PC-3 (cell line): ENCODE measurements at regions not wholly inside any gene's neighbourhood (a gene's known extent, or its start where the extent isn't known, plus 50 kb on each side); places are given as distances from the start of the nearest gene placed in this dataset.
"Not testable (repeated sequence)": the region's sequence is repeated elsewhere in the genome, so short reads cannot be mapped to it uniquely, and the experiment has no call there.

Experiments
- ATAC-seq: fragments of 200-7000 bp; cut with Tn5 transposase; 2 replicates; pipeline ENCODE4 v1.9.1; 2020; ENCODE audit warnings: mild to moderate bottlenecking, moderate library complexity
- BruUV-seq: library from RNA; stranded (reverse); fragments of 400-500 nt; replicated peaks from 2 replicates; lab custom pipeline; 2021; lab: Mats Ljungman, UMichigan
- CTCF ChIA-PET: fragments of 300-600 bp; sonication (Branson Sonifier 250); formaldehyde crosslinking; loops from one replicate; lab custom pipeline; 2022; ENCODE audit warnings: antibody characterized with exemption; lab: Charles Lee
- POLR2A ChIA-PET: fragments of 300-600 bp; sonication (Branson Sonifier 250); formaldehyde crosslinking; loops from one replicate; lab custom pipeline; 2022; ENCODE audit warnings: antibody characterized with exemption; ENCODE audit not compliant: unreplicated experiment; lab: Charles Lee
- DNase-seq: peaks from one replicate; pipeline ENCODE4 v3.0.0-alpha.2; 2015
- H2AFZ ChIP-seq: fragments of 300-600 bp; sonication (generic); 2 replicates; pipeline ENCODE4 v1.6.0; 2016; ENCODE audit warnings: antibody characterized with exemption, low read length
- H3F3A ChIP-seq: fragments of 300-600 bp; sonication (generic); one replicate; pipeline ENCODE4 v1.6.0; 2017; ENCODE audit warnings: antibody characterized with exemption, low read length, control low read depth, mild to moderate bottlenecking; ENCODE audit not compliant: unreplicated experiment
- H3K27ac ChIP-seq: fragments of 300-600 bp; sonication (generic); 2 replicates; pipeline ENCODE4 v1.5.1; 2016; ENCODE audit warnings: mild to moderate bottlenecking, low read length
- H3K27me3 ChIP-seq: fragments of 300-600 bp; sonication (generic); 2 replicates; pipeline ENCODE4 v1.6.1; 2016; ENCODE audit warnings: low read length, mixed read lengths
- H3K36me3 ChIP-seq: fragments of 300-600 bp; sonication (generic); 2 replicates; pipeline ENCODE4 v1.6.1; 2016; ENCODE audit warnings: low read depth, mixed run types, low read length, mixed read lengths
- H3K4me1 ChIP-seq: fragments of 300-600 bp; sonication (generic); 2 replicates; pipeline ENCODE4 v1.5.1; 2016; ENCODE audit warnings: low read length; ENCODE audit not compliant: insufficient read depth
- H3K4me2 ChIP-seq: fragments of 300-600 bp; sonication (generic); 2 replicates; pipeline ENCODE4 v1.6.0; 2016; ENCODE audit warnings: low read length
- H3K4me3 ChIP-seq: fragments of 300-600 bp; sonication (generic); 2 replicates; pipeline ENCODE4 v1.5.1; 2016; ENCODE audit warnings: mild to moderate bottlenecking, low read length, mixed read lengths
- H3K79me2 ChIP-seq: fragments of 300-600 bp; sonication (generic); 2 replicates; pipeline ENCODE4 v1.6.1; 2017; ENCODE audit warnings: low read length, mixed read lengths
- H3K9ac ChIP-seq: fragments of 300-600 bp; sonication (generic); 2 replicates; pipeline ENCODE4 v1.6.0; 2016; ENCODE audit warnings: mild to moderate bottlenecking, low read length
- H3K9me2 ChIP-seq: fragments of 300-600 bp; sonication (generic); replicated peaks from 2 replicates; pipeline ENCODE4 v1.6.1; 2016; ENCODE audit warnings: mixed run types, low read length, mixed read lengths
- H3K9me3 ChIP-seq: fragments of 300-600 bp; sonication (generic); 2 replicates; pipeline ENCODE4 v1.6.1; 2016; ENCODE audit warnings: low read length, mixed read lengths
- H4K20me1 ChIP-seq: fragments of 300-600 bp; sonication (generic); 2 replicates; pipeline ENCODE4 v1.6.1; 2016; ENCODE audit warnings: low read length, mixed read lengths
- CTCF ChIP-seq: fragments of 300-600 bp; sonication (generic); conservative IDR thresholded peaks from 2 replicates; pipeline ENCODE4 v1.5.1; 2017; ENCODE audit warnings: antibody characterized with exemption, low read depth, mild to moderate bottlenecking, low read length
- EZH2 ChIP-seq: fragments of 300-600 bp; sonication (generic); IDR thresholded peaks from one replicate; pipeline ENCODE4 v1.6.1; 2017; ENCODE audit warnings: antibody characterized with exemption, mild to moderate bottlenecking, low read length; ENCODE audit not compliant: unreplicated experiment
- EZH2phosphoT487 ChIP-seq: fragments of 300-600 bp; sonication (generic); IDR thresholded peaks from 2 replicates; pipeline ENCODE4 v1.6.1; 2018; ENCODE audit warnings: mild to moderate bottlenecking, antibody characterized with exemption, low read length, borderline replicate concordance
- intact Hi-C: fragments of 100-400 bp; cut with micrococcal nuclease; formaldehyde crosslinking; loops from 2 replicates; pipeline ENCODE4 v1.9.0; 2023

DNA sequence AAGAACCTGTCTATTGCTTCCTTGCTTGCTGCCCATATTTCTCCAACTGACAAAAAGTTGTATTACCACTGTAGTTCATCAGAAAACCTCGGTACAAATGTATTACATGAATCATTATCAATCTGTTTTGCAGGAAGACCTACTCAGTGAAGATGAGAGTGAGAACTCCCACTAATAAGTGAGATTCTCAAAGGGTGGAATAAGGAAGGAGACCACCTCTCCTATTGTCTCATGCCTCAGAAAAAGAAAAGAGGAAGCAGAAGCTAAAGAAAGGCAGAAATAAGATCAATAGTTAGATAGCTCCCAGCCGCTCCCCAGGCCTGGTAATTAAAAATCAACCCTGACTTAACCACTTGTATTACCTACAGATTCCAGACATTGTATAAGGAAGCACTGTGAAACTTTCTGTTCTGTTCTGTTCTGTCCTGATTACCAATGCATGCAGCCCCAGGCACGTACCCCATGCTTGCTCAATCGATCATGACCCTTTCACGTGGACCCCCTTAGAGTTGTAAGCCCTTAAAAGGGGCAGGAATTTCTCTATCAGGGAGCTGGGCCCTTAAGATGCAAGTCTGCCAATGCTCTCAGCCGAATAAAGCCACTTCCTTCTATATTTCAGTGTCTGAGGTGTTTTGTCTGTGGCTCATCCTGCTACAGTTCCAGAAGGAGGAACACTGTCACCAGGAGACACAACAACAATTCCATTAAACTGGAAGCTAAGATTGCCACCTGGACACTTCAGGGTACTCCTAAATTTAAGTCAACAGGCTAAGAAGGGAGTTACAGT lies 152.5 kb upstream of the COX7C start:
- ChIA-PET CTCF (interaction anchor here (0.6 kb wide), 1 partner anchor 214 kb away, joined by 3 read pairs; no protein-coding TSS in a partner anchor), POLR2A (no interaction called here)
- TF ChIP-seq EZH2phosphoT487 (no peak), CTCF (no peak), EZH2 (no peak)

GRCh38 chr5:86466721-86467120 lies 151.0 kb upstream of the COX7C start:
- intact Hi-C loops, H3K9ac ChIP-seq, H3K27me3 ChIP-seq, POLR2A ChIA-PET, H3K79me2 ChIP-seq, H3K4me2 ChIP-seq, H4K20me1 ChIP-seq, ATAC-seq, H3K36me3 ChIP-seq, H3F3A ChIP-seq, H3K9me2 ChIP-seq, H2AFZ ChIP-seq, H3K4me3 ChIP-seq, BruUV-seq, DNase-seq, CTCF ChIA-PET, H3K27ac ChIP-seq: not testable (repeated sequence)
- Histone ChIP-seq H3K9me3 (peaks cover 11% of the 10 kb centered on the region), H3K4me1 (peaks cover 15% of the 10 kb centered on the region)

More for the DNA sequence above, 152.5 kb upstream of the COX7C start:
- BruUV-seq, result no TSS peak
- ATAC-seq, result no peak
- Histone ChIP-seq H3K4me2 (no peak overlapping the region), H3K9me3 (peaks cover 11% of the 10 kb centered on the region), H2AFZ (no peak overlapping the region), H4K20me1 (no peaks in the 10 kb centered on the region), H3K27ac (no peak overlapping the region), H3K4me3 (no peak overlapping the region), H3K4me1 (peaks cover 30% of the 10 kb centered on the region), H3K9me2 (no peaks in the 10 kb centered on the region), H3K79me2 (no peaks in the 10 kb centered on the region), H3F3A (no peaks in the 10 kb centered on the region), H3K27me3 (no peaks in the 10 kb centered on the region), H3K9ac (no peak overlapping the region), H3K36me3 (peaks cover 2% of the 10 kb centered on the region; the same call in 1 of the 2 replicates)
- no peak for DNase-seq
- intact Hi-C loops, result no loop called here

GRCh38 chr5:86482008-86482407 lies 135.7 kb upstream of the COX7C start:
- CTCF ChIA-PET, result no interaction called here

More at GRCh38 chr5:86482008-86482407, 135.7 kb upstream of the COX7C start:
- Histone ChIP-seq H3K9ac (no peak overlapping the region), H3K79me2 (no peaks in the 10 kb centered on the region), H3K4me1 (no peaks in the 10 kb centered on the region), H3K27me3 (no peaks in the 10 kb centered on the region), H4K20me1 (no peaks in the 10 kb centered on the region), H3K36me3 (no peaks in the 10 kb centered on the region), H3K4me3 (no peak overlapping the region), H3K9me2 (no peaks in the 10 kb centered on the region), H3K9me3 (no peaks in the 10 kb centered on the region), H3F3A (no peaks in the 10 kb centered on the region), H3K27ac (no peak overlapping the region), H3K4me2 (no peak overlapping the region), H2AFZ (no peak overlapping the region)
- DNase-seq (no peak), ATAC-seq (no peak)
- TF ChIP-seq CTCF (no peak), EZH2 (no peak), EZH2phosphoT487 (no peak)
- intact Hi-C loops, result no loop called here
- BruUV-seq, result no TSS peak
- POLR2A ChIA-PET, result no interaction called here
